Frontal cortex (tissue), 3 donors: ENCODE measurements at regions not wholly inside any gene's neighbourhood (a gene's known extent, or its start where the extent isn't known, plus 50 kb on each side); places are given as distances from the start of the nearest gene placed in this dataset.
"Not testable (repeated sequence)": the region's sequence is repeated elsewhere in the genome, so short reads cannot be mapped to it uniquely, and the experiment has no call there.

ENCODE experiments used
- DNase-seq, 2 donors: peaks; one replicate each; pipeline ENCODE4 v3.0.0; 2012; ENCODE audit warnings: low spot score in 2 of 2
- FAIRE-seq: peaks from 2 replicates; lab custom pipeline; 2012; peaks lifted over from hg19 to GRCh38; lab: Jason Lieb, UNC
- donor health status: control.
- donor health status: control.
- donor health status: control.

DNA sequence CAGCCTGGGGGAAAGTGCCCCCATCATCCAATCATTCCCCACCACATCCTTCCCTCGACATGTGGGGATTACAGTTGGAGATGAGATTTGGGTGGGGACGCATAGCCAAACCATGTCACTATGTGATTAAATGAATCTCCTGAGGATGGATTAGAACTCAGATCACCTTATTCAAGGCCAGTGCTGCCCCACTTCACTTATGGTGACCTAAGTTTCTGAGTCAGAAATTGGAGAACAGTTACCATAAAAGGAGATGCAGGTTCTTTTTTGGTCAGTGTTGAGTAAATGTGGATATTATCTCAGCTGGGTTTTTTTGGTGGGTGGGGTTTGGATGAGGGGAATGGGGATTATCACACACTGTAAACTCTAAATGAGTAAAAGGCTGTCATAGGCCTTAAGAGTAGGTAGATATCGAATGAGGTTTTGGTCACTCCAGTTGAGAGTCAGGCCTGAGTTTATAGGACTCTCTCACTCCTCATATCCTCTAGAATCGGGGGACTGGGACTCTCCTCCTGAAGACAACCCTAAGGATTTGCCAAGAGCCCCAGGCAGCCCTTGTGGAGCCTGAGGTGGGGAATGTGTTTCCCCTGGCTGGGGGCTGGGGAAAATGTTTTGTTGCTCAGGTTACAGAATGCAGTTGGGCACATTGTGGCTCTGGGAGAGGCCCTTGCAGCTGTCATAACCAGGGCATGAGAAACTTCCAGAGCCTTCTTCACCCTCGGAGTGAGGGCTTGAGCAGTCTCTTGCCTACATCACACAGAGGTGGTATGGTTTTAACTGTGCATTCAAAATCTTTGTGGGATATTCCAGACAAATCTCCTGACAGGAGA is 213.0 kb downstream of the BAMBI start:
- DNase-seq (no peak), FAIRE-seq (no peak)

DNA sequence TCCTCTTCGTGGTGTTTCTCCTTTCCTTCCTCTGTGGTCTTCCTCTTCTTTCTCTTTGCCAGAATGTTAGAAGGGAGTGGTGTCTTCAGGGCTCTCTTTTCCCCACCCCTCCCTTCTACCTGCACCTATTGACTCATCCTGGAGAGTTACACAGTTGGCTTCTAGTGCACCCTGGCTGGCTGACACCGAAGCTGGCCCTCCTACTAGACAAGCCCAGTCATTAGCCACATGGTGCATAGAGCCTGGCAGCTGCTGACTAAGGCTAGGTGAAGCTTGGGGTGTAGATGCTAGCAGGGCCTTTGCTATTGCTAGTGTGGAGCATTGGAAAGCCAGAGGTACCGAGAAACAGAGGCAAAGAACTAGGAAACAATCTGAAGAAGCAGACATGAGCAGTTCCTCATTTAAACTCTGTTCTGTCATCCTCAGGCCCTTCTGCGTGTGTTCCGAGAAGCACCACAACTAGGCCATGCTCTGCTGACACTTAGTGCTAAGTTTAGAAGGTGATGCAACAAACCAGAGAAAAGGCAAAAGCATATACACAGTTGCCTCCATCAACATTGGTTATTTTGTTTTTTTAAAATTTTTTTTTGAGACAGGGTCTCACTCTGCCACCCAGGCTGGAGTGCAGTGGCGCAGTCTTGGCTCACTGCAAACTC is 213.9 kb downstream of the BAMBI start:
- no peak for FAIRE-seq
- DNase-seq = no peak

DNA sequence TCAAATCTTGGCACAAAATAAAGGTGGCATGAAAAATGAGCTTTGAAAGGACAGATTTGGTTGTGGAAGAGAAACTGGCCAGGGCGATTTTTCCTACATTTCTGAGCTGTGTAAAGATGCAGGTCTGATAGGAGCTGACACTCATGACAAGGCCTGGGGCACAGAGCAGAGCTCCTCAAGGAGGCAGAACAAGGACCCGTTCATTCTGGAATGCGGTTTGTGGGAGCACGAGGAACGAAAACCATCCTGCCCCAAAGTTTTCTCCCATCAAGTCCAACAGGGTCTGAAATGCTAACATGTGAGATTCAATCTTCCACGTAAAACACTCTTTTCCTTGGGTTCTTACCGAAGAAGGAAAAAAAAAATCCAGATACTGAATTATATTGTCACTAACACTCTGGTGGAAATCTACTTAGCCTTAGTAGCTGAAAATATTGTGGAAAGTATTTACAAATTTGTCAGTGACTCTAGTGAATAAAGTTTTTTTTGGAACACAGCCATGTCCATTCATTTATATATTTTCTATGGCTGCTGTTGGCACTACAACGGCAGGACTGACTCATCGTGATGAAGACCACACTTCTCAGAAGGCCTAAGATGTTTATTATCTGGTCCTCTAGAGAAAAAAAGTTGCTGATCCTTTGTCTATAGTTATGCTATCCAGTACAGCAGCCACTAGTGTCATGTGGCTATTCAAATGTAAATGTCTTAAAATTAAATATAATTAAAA is 215.7 kb downstream of the BAMBI start:
- FAIRE-seq (no peak), DNase-seq (no peak)

DNA sequence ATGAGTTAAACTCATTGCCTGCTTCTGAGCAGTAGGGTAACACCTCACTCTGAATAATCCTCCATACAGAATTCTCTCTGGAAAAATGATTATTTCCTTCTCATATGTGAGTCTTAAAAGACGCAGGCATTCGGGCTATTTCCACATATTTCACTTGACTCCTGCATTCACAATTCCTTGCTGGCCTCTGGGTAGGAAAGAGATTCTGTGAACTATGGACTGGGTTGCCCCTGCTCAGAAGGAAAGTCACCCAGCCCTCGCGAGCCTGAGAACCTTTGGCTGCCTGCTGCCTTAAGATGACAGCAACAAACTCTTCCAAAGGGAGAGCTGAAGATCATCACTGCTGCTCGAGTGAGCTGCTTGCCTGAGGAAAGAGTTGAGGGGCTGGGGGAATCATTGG is 216.8 kb downstream of the BAMBI start:
- FAIRE-seq = no peak
- no peak for DNase-seq

DNA sequence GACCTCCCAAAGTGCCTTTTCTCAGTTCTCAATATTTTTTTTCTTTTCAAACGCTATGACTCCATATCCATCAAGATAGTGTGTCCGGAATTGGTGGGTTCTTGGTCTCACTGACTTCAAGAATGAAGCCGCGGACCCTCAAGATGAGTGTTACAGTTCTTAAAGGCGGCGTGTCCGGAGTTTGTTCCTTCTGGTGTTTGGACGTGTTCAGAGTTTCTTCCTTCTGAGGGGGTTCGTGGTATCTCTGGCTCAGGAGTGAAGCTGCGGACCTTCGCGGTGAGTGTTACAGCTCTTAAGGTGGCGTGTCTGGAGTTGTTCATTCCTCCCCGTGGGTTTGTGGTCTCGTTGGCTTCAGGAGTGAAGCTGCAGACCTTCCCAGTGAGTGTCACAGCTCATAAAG is 218.3 kb downstream of the BAMBI start:
- not testable (repeated sequence) for DNase-seq, FAIRE-seq

DNA sequence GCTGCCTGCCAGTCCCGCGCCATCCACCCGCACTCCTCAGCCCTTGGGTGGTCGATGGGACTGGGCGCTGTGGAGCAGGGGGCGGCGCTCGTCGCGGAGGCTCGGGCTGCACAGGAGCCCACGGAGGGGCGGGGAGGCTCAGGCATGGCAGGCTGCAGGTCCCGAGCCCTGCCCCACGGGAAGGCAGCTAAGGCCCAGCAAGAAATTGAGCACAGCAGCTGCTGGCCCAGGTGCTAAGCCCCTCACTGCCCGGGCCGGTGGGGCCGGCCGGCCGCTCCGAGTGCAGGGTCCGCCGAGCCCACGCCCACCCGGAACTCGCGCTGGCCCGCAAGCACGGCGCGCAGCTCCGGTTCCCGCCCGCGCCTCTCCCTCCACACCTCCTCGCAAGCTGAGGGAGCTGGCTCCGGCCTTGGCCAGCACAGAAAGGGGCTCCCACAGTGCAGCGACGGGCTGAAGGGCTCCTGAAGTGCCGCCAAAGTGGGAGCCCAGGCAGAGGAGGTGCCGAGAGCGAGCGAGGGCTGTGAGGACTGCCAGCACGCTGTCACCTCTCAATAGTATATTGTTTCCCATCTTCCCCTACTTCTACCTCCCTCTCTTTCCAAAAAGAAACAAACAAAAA is 219.6 kb downstream of the BAMBI start:
- FAIRE-seq = not testable (repeated sequence)

DNA sequence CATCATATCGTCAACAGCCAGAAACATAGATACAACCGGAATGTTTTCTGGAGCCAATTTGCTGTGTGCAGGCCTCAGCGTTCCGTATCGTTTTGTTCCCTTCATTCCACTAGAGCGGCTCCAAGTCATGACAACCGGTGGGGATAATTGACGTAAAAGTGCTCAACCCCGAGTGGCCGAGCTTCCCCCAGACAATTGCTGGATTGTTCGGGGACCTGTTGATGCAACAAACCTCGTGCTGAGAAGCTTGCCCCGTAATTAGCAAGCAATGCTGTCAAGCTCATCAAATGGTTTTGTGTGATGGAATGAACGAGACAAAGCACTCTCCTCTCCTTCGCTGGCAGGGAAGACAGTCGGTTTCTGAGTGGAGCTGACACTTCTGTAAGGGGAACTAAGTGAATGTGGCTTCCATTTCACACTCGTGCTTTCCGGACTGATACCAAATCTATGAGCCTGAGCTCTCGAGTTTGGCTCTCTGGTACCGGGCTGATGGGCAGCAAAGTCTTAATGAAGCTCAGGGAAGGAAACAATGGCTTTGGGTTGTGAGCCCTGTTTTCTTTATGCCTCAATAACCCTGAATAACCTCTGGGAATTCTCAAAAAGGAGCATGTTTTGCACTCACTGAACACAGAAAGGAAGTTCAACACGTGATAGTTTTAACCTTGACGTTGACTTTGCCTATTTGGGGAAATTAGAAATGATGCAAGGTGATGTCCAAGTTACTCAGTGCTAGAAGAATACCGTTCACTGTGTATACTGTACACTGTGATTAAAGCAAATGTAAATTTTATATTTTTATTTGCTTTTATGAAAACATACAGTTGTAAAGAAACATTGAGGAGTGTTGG is 220.5 kb downstream of the BAMBI start:
- DNase-seq (peak; percentile 32 to 36), FAIRE-seq (no peak)

More for the DNA sequence above, 219.6 kb downstream of the BAMBI start:
- DNase-seq = not testable (repeated sequence)

DNA sequence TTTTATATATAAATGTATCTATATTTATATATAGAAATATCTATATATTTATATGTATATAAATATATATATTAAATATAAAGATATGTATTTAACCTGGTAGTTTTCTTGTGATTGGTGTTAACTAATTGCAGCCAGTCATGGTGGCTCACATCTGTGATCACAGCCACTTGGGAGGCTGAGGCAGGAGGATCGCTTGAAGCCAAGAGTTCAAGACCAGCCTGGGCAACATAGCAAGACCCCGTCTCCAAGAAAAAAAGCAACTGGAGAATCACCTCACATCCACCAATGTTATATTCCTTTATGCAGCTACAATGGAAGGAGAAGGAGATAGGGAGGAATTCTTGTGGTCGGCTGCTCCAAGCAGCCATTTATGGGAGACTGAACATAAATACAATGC is 224.9 kb downstream of the BAMBI start:
- no peak for DNase-seq
- FAIRE-seq = no peak

DNA sequence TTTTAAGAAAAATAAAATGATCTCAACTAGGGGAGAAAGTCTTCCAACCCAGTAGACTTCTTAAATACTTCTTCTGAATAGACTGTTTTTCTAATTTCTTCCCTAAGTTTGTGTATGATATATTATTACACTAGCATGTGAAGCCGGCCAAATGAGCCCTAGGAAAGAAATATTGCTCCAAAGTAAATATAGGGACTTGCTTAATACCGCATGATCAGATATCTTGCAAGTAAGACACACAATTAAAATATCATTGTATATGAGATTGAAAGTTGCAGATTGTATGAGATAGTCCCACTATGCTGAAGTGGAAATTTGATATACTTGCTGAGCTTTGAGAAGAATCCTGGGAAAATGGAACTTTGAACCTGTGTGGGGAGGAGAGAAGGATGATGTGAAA is 225.7 kb downstream of the BAMBI start:
- no peak for DNase-seq
- FAIRE-seq = no peak

DNA sequence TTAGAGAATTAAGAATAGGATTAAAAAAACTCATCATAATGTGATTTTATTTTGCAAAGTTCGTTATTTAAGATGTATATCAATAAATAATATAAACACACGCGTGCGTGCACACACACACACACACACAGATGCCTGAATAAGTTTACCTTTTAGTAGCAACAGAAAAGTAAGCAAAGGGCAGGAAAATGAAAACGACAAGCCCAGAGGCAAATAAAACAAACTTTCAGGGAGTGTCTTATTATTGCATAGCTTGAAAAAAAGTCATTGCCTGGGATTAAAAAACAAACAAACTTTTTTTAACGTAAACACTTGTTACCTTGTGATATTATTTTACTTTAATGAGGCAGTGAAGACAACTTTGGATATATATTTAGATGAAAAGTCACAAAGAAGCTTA is 226.4 kb downstream of the BAMBI start:
- DNase-seq = no peak
- no peak for FAIRE-seq

DNA sequence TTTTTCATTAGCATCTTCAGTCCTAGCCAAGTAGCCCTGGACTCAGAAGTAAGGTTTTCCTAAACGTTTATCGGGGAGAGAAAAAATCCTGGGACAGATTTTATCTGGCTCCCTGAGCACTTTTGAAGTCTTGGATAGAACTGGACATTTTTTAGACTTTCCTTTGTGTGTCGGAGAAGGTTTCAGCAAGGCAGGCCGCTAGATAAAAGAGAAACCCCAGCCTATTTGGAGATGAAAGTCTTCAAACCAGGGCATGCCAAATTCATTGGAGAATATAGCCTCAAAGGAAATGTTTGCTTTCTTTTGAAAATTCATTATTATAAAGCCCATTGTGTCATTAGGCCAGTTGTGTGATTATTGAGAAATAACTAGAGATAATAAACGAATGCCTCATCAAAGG is 228.1 kb downstream of the BAMBI start:
- no peak for DNase-seq
- no peak for FAIRE-seq

DNA sequence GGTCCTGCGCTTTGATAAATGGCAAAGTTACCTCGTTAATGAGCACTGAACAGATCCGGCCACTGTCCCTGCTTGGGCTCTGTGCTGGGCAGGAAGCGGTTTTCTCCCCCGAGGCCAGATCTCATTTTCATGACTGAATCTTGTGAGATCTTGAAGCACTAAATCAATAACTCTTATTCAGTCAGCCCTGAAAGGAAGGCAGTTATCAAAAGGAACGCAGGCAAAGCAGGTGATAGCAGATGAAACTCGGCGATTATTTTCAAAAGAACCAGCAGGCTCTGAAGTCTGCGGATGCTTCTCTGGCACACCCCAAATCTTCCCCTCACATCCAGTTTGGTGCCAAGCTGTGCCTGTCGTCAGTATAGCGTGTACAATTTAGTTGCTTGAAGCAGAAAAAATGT is 228.7 kb downstream of the BAMBI start:
- DNase-seq (no peak), FAIRE-seq (no peak)

DNA sequence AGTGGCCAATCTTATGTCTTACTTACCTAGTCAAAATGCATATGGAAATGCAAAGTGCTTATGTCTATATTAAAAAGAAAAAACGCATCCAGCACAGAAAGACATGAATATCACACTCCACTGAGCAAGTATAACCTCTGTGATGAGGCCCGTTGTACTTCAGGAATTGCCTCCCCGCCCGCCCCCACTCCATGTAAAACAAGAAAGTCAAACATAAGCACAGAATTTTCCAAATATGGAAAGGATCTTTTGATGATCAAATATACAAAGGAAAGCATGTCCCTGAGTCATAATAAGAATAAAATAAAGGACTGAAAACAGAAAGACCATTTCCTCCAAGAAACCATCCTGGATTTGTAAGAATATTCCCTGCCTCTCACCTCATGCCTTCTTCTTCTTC is 229.1 kb downstream of the BAMBI start:
- FAIRE-seq = no peak
- DNase-seq = no peak

DNA sequence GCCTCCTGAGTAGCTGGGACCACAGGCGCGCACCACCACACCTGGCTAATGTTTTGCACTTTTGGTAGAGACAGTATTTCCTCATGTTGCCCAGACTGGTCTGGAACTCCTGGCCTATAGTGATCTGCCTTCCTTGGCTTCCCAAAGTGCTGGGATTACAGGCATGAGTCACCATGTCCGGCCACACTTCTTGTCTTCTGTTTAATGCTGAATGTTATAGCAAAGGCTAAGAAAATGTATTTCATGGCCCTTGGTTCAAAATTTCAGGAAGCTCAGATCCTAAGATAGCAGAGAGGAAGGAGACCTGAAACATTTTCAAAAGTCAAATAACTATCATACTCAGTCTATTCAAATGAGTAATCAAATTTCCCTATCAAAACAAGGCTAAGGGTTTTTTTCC is 229.6 kb downstream of the BAMBI start:
- no peak for DNase-seq
- no peak for FAIRE-seq

DNA sequence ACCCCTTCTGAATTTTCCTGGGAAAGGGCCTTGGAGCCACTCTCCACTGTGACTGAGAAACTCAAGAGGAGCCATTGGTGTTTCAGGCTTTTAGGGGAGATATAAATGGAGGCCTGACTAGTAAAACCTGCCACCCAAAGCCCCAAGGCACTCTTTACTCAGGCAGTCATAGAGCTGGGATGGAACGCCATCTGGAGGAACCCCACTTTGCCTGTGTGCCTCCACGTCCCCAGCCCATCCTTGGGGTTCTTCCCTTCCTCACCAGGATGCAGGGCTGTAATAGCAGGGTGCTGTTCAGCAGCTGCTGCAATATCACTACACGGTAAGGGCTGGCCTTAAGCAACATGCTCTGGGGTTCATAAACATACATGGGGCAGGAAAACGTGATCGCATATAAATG is 232.6 kb downstream of the BAMBI start:
- FAIRE-seq (no peak), DNase-seq (no peak)

DNA sequence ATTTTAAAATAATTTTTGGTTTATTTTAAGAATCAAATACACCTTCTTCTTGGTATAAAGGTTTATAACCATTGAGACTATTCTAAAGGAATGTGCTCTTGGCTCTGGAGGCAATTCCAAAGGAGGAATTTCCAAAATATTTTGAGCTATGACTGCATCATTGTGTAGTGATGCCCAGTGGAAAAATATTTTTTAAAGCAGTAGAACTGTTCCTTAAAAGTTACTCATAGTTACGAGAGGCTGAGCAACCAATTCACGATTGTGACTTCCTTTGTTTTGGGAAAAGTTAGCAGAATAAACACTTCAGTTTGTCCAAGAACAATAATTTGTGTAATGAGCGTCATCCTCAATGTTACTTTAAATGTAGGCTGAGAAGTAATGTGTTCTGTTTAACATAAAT is 233.6 kb downstream of the BAMBI start:
- DNase-seq = no peak
- FAIRE-seq = no peak

DNA sequence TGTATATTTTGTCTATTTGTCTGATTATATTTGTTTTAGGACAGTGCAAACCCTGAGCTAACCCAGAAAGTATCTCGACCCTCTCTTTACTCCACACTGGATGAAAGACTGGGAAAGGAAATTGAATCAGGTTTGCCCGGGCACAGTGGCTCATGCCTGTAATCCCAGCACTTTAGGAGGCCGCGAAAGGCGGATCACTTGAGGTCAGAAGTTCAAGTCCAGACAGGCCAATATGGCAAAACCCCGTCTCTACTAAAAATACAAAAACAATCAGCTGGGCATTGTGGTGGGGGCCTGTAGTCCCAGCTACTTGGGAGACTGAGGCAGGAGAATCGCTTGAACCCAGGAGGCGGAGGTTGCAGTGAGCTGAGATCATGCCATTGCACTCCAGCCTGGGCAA is 234.2 kb downstream of the BAMBI start:
- DNase-seq, FAIRE-seq: not testable (repeated sequence)

DNA sequence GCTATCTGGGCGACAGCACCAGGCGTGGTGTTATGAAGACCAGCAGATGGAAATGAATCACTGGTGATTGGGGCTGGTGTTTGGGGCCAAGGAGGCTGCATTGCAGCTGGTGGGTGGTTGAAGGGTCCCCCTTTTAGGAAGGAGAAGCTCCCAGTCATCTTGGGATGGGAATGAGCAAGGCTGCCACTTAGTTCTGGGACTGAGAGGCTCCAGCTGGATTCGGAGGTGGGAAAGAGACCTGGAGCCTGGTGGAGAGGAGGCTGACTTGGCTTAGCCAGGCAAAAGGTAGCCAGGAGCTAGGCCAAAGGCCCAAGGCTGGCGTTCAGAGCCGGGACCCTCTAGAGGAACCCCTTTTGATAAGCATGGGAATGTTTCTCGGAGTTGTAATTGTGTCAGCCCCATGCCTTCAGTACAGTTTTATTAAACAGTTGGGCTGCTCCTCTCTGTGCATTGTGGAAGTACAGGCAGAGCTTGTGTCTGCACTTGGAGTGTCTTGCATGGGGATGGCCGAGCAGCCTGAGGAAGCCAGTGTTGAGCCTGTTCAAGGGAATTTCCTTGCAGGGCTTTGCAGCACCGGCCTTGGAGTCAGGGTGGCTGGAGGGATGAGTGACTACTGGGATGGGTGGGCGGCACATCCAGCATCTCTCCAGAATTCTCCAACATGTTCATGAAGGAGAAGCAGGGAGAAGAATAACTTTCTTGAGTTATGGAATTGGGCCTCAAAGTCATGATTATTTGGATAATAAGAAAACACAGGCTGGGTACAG is 234.9 kb downstream of the BAMBI start:
- FAIRE-seq = no peak
- no peak for DNase-seq
